ENCODE measurements at regions not wholly inside any gene's neighbourhood (a gene's known extent, or its start where the extent isn't known, plus 50 kb on each side); places are given as distances from the start of the nearest gene placed in this dataset.
A peak's percentile ranks its signal among the peaks of the same experiment; 100 is the strongest.

GRCh38 chr14:56351861-56352260, 227.7 kb upstream of the TMEM260 start:
- no peak for DNase-seq

DNA sequence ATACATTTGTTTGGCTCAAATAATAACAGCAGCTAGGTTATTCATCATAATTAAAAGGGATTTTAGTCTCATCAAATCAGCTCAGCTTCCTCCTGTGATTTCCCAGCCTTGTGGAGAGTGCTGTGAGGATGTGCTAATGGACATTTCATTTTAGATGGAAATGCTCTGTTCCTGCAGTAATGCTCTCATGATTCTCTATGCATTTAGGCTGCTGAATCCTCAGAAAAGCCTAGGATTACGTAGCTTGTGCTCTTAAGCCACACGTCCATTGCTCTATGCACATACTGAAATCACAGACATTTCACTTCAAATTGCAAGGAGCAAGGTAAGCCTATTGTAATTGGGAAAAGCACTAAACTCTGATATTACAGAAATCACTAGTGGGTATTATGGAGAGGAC, 226.6 kb upstream of the TMEM260 start:
- DNase-seq = no peak

- DNase-seq = no peak
Observed at GRCh38 chr14:56357428-56357827, 222.2 kb upstream of the TMEM260 start.

DNA sequence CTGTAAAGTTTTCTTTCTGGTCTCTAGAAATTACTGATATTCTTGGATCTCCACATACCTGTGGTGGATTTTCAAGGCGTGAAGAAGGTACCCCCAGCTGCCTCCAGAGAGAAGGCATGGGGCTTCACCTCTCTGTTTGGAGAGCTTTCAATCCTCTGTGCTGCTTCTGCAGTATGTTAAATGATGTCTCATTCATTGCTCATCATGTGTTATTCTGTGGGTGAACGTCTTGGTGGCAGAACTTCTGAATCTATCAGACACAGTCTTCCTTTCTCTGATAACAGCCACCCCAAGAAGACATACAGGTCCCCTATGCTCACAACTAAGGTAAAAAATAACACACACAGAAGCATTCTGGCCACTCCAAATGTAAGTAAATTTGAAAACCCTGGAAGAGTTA, 221.3 kb upstream of the TMEM260 start:
- DNase-seq = no peak

DNA sequence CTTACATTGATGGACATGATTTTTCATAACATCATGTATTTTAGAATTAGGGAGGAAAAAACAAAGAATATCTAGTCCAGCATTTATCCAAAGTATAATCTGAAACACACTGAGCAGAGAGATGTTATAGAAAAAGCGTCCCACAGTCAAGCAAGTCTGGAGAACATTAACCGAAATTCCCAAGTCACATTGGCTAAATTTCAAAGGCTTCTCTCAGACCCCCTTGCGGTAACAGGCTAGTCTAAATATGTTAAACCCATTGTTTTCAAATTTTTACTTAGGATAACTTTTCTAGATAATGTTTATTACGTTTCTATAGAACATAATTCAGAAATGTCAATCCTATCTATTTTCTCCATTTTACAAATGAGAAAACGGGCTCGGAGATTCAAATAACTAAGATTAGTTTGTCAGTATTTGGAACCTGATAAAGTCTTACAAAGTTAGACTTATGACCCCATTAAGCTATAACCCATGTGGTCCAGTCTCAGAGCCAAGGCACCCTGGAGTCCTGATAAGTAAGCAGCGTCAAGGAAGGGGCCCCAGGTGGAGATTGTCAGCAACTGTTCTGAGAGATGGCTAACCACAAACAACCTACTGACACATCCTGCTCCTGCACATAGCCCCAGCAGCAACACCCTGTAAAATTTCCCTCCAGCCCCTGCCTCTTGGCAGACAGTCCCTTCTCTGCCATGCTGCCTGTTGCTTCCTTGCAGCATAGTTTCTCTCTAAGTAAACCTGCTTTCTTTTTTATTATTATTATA, 220.6 kb upstream of the TMEM260 start:
- DNase-seq = no peak

DNA sequence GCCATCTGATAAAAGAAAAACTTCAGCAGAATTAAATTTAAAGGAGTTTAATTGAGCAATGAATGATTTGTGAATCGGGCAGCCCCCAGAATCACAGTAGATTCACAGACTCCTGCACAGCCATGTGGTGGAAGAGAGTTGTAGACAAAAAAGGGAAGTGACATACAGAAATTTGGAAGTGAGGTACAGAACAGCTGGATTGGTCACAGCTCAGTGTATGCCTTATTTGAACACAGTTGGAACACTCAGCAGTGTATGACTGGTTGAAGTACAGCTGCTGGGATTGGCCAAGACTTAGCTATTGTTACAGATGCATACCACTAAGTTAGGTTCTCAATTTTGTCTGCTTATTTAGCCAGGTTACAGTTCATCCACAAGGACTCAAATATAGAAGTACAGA, 213.9 kb upstream of the TMEM260 start:
- DNase-seq = peak; percentile 29 to 61

GRCh38 chr14:56367416-56367815, 212.2 kb upstream of the TMEM260 start:
- DNase-seq = no peak

DNA sequence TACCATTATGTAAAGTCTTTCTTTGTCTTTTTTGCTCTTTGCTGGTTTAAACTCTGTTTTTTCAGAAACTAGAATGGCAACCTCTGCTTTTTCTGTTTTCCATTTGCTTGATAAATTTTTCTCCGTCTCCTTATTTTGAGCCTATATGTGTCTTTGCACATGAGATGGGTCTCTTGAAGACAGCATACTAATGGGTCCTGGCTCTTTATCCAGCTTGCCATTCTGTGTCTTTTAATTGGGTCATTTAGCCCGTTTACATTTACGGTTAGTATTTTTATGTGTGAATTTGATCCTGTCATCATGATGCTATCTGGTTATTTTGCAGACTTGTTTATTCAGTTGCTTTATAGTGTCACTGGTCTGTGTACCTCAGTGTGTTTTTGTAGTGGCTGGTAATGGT, 207.9 kb upstream of the TMEM260 start:
- no peak for DNase-seq

DNA sequence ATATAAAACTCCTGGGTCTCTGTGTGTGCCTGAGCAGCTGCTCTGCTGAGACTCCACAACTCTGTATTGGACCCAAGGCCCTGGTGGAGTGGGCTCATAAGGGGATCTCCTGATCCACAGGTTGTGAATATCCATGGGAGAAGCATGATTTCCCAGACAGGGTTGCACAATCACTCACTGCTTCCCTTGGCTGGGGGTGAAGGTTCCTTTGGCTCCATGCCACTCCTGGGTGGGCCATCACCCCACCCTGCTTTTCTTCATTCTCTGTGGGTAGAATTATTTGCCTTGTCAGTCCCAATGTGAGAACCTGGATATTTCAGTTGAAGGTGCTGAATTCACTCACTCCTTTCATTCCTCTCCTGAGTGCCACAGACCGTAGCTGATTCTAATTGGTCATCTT, 205.2 kb upstream of the TMEM260 start:
- DNase-seq = no peak

DNA sequence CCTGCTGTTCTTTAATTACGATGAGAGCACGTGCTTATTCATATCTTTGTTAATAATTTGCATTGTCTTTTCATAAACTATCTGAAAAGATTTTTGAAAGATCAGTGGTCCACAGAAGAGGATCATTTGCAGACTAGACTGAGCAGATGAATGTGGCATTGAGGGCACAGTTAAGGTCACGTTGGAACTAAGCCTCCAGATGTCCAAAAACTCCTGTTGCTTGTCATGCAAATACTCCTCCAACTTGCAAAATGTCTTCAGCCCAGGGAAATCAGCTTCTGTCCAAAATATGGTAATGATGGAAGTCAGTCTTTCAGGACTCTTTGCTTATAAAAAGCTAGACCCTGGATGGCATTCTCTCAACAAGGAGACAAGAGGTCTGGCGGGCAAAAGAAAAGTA, 201.6 kb upstream of the TMEM260 start:
- peak in 1 of 2 donors; percentile 48 for DNase-seq

DNA sequence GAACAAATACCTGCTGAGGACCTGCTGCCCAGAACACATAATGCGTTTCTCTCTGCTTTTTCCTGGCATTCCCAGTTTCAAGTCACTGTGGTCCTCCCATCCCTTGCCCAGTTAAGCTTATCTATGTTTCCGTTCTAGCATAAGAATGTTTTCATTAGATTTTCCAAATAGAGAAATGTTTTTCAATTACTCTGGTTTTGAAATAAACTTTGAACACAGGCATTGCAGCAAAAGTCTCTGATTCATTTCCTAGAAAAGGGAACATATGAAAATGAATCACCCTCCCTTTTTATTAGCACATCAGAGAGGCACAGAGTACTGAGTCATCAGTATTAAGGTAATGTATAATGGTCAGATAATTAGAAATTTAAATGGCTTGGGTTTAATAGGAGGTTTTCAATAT, 201.1 kb upstream of the TMEM260 start:
- DNase-seq = peak; percentile 72 to 91

- peak in 1 of 2 donors; percentile 9 for DNase-seq
Observed at GRCh38 chr14:56379956-56380355, 199.6 kb upstream of the TMEM260 start.

GRCh38 chr14:56386024-56386423, 193.6 kb upstream of the TMEM260 start:
- no peak for DNase-seq

- peak in 1 of 2 donors; percentile 31 for DNase-seq
Observed at GRCh38 chr14:56390859-56391258, 188.7 kb upstream of the TMEM260 start.

GRCh38 chr14:56394826-56395530, 184.6 kb upstream of the TMEM260 start:
- peak; percentile 68 to 77 for DNase-seq

DNA sequence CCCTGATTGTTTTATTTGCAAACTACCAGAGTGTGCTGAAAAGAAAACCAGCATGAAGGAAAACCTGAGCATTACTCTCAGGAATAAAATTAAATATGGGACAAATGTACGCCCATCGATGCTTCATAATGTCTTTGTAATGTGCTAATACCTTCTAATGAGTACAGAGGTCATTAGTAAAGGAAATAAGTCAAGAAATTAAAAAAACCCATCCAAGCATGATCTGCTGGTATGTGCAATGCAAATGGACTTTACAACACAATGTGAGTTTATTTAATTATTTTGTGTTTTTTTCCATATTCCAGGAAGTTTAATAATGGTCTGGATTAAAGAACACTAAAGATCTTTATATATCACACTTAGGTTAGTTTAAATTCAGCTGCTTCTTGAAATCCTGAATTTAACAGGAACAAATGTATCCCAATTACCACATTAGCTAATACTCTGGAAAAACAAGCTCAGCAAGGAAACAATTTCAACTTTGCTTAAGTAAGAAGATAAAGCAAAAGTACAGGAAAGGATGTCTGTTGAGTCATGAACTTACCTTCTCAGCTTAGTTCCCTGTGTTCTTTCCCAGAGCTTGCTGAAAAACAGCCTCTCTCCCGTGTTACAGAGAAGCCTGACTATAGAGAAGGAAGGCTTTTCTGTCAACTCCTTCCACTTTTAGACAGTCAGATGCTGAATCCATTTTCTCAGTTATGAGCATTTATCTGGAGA, 179.3 kb upstream of the TMEM260 start:
- DNase-seq = no peak

DNA sequence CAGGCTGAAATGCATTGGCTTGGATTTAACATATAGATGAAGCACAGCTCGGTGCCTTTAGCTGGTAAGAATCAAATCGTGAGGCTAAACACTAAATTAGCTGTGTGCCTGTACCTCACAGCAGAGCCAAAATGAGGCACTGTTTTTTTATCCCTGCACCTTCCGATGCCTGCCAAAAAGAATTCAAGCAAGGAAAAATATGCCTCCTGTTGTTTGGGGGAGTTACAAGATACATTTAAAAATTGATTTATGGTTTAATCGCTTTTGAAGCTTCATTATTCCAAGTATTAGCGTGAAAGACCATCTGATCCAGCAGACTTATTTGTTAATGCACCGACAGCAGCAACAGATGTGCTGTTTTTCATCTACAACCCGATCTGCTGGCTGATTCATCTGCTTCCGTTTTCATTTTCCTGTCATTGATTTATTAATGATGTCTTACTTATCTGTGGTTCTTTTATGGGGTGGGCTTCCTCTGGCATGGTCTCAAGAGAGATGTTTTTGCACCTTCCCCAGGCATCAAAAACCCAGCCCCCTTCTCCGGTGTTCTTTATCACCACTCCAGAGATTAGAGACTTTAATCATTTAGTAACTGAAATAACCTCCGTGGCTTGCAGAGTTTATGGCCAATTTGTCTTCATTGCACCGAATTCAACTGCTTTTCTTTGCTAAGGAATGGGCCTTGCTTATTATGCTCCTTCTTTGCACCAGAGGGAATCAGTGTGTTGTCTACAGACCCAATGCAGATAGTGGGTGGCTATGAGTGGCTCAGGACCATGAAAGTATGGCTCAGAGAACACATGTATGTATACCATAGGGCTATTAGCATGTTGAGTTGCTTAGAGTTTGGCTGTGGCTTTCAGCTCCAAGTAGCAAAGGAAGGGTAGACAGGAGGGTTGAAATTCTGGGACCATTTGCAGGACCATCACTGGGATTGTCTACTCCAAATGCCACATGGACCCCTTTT, 166.8 kb upstream of the TMEM260 start:
- DNase-seq = no peak

DNA sequence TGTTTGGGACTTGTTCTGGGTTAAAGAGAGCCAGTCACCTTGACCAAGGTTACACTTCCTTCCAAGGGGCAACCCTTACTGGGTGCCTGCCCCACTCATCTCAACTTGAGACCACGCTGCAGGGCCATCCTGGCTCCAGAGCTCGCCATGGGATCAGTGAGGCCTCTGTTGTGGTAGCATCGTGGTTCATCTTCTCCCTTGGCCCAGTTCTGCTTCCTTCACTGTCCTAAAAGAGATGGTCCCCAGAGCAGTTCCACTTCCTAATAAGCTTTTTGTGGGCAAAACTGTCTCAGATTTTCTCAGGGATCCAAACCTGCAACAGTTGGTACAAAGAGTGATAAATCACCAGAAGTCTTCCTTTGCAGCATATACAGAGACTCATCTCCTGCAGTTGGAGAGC, 165.9 kb upstream of the TMEM260 start:
- peak in 1 of 2 donors; percentile 36 for DNase-seq

GRCh38 chr14:56414236-56414635, 165.4 kb upstream of the TMEM260 start:
- DNase-seq = peak; percentile 73 to 88

DNA sequence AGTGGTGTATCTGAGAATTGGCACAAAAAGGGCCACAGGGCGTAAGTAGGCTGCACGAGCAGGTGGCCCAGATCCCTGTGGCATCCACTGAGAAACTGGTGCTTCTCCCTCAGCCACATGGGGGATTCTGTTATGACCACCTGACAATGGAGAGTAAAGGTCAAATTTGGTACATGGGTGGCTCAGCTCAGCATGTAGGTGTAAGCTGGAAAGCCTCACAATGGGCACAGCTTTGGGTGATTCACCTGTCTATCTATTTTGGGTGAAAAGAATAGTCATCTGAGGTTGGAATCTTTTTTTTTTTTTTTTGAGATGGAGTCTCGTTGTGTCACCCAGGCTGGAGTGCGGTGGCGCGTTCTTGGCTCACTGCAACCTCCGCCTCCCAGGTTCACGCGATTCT, 163.4 kb upstream of the TMEM260 start:
- no peak for DNase-seq

GRCh38 chr14:56417173-56417572, 162.4 kb upstream of the TMEM260 start:
- DNase-seq = no peak

GRCh38 chr14:56419750-56420149, 159.8 kb upstream of the TMEM260 start:
- peak in 1 of 2 donors; percentile 30 for DNase-seq

Measured in inflammatory macrophage (primary cell).